ENCODE measurements at regions not wholly inside any gene's neighbourhood (a gene's known extent, or its start where the extent isn't known, plus 50 kb on each side); places are given as distances from the start of the nearest gene placed in this dataset.

DNA sequence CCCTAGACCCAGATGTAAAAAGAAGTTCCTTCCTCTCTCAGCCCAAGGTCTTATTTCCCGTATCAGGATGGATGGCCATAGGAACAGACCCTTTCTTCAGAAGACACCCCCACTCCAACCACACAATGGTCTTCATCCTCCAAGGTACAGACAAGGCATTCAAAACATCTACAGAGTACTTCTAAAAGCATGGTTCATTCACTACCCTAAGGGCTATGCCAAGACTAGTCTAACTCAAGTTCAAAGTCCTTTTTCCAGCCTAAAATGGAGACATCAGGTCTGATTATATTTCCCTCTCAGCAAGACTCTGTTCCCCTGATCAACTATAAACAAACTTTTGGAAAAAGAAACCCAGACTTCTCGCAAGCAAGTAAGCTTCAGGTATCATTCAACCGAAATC is 388.9 kb downstream of the NPIPA8 start:
- Histone ChIP-seq H3K9me3 (no peaks in the 10 kb centered on the region; the same call in 1 of the 2 replicates), H3K36me3 (no peaks in the 10 kb centered on the region), H3K27me3 (no peaks in the 10 kb centered on the region), H3K4me1 (no peaks in the 10 kb centered on the region), H3K4me3 (ENCODE audit: low read depth, low read length) (no peak overlapping the region)
- TF ChIP-seq, protein P1, sequence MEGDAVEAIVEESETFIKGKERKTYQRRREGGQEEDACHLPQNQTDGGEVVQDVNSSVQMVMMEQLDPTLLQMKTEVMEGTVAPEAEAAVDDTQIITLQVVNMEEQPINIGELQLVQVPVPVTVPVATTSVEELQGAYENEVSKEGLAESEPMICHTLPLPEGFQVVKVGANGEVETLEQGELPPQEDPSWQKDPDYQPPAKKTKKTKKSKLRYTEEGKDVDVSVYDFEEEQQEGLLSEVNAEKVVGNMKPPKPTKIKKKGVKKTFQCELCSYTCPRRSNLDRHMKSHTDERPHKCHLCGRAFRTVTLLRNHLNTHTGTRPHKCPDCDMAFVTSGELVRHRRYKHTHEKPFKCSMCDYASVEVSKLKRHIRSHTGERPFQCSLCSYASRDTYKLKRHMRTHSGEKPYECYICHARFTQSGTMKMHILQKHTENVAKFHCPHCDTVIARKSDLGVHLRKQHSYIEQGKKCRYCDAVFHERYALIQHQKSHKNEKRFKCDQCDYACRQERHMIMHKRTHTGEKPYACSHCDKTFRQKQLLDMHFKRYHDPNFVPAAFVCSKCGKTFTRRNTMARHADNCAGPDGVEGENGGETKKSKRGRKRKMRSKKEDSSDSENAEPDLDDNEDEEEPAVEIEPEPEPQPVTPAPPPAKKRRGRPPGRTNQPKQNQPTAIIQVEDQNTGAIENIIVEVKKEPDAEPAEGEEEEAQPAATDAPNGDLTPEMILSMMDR (IDR thresholded peaks at IDR 0.05; ENCODE audit: low read depth, low read length), result no peak
- DNase-seq, result no peak

DNA sequence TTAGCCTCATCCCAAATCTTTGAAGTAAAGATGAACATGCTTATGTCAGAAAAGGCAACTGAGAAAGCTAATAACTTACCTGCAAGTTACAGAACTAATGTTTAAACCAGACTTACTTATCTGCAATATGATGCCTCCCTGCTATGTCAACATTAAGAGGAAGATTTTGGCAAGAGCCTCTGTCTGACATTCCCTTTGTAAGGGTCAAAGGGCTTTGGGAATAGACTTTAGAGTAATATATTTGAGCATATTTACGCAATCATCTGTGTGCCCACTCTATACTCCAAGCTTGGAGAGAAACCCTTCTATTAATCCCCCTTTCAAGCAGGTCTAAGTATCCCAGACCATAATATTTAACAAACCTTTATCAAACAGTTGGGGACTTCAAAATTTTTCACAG is 389.4 kb downstream of the NPIPA8 start:
- TF ChIP-seq, protein P1 (IDR thresholded peaks at IDR 0.05; ENCODE audit: low read depth, low read length), result no peak

DNA sequence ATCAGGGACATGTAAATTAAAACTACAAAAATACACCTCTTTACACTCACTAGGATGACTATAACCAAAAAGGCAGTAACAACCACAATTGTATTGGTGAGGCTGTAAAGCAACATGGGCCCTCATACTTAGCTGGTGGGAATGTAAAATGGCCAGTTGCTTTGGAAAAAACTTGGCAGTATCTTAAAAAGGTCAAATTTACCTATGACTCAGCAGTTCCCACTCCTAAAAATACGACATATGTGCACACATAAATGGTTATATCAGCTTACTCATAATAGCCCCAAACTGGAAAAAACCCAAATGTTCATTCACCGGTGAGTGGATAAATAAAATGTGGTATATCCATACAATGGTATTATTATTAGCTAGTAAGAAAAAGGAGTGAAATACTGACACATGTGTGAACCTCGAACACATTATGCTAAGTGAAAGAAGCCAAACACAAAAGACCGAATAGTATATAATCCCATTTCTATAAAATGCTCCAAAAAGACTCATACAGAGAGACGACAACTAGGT is 391.4 kb downstream of the NPIPA8 start:
- TF ChIP-seq, protein P1 (IDR thresholded peaks at IDR 0.05; ENCODE audit: low read depth, low read length), result no peak
- Histone ChIP-seq H3K27me3 (no peaks in the 10 kb centered on the region), H3K36me3 (no peaks in the 10 kb centered on the region), H3K4me1 (no peaks in the 10 kb centered on the region), H3K9me3 (no peaks in the 10 kb centered on the region; the same call in 1 of the 2 replicates), H3K4me3 (ENCODE audit: low read depth, low read length) (no peak overlapping the region)
- DNase-seq, result no peak

More for the DNA sequence above, 389.4 kb downstream of the NPIPA8 start:
- H3K4me1 ChIP-seq, result no peaks in the 10 kb centered on the region
- no peaks in the 10 kb centered on the region for H3K27me3 ChIP-seq
- no peaks in the 10 kb centered on the region; the same call in 1 of the 2 replicates for H3K9me3 ChIP-seq
- no peak for DNase-seq
- no peak overlapping the region for H3K4me3 ChIP-seq (ENCODE audit: low read depth, low read length)
- H3K36me3 ChIP-seq, result no peaks in the 10 kb centered on the region

DNA sequence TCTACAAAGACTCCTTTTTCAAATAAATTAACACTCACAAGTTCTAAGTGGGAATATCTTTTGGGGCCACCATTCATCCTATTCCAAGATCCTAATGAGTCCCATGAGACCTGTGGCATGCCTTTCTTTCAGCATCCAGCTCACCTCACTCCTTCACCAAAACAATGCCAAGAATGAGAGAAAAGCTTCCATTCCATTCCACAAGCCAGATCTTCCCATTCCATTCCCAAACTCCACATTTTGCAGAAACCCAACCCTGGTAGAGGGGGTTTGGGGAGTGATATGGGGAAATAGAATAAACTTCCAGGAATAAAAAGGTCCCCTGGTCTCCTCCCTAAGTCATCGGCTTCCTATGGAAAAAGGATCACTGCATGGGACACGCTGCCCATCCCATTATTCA is 392.2 kb downstream of the NPIPA8 start:
- Histone ChIP-seq H3K36me3 (no peaks in the 10 kb centered on the region), H3K4me3 (ENCODE audit: low read depth, low read length) (no peak overlapping the region), H3K27me3 (no peaks in the 10 kb centered on the region), H3K9me3 (no peaks in the 10 kb centered on the region; the same call in 1 of the 2 replicates), H3K4me1 (no peaks in the 10 kb centered on the region)
- TF ChIP-seq, protein P1 (IDR thresholded peaks at IDR 0.05; ENCODE audit: low read depth, low read length), result no peak
- no peak for DNase-seq

DNA sequence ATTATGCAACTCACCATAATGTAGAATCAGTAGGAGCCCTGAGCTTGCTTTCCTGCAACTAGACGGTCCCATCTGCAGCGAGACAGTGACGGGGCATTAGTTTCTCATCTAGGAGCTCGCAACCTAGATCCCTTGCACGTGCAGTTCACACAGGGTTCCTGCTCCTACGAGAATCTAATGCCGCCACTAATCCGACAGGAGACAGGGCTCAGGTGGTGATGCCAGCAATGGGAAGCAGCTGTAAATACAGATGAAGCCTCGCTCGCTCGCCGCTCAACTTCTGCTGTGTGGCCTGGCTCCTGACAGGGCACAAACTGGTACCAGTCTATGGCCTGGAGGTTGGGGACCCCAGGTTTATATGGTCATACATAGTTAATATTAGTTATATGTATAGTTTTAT is 394.5 kb downstream of the NPIPA8 start:
- Histone ChIP-seq H3K4me3 (ENCODE audit: low read depth, low read length) (no peak overlapping the region), H3K9me3 (no peaks in the 10 kb centered on the region; the same call in 1 of the 2 replicates), H3K4me1 (no peaks in the 10 kb centered on the region), H3K27me3 (no peaks in the 10 kb centered on the region), H3K36me3 (no peaks in the 10 kb centered on the region)
- no peak for DNase-seq
- TF ChIP-seq, protein P1 (IDR thresholded peaks at IDR 0.05; ENCODE audit: low read depth, low read length), result no peak

DNA sequence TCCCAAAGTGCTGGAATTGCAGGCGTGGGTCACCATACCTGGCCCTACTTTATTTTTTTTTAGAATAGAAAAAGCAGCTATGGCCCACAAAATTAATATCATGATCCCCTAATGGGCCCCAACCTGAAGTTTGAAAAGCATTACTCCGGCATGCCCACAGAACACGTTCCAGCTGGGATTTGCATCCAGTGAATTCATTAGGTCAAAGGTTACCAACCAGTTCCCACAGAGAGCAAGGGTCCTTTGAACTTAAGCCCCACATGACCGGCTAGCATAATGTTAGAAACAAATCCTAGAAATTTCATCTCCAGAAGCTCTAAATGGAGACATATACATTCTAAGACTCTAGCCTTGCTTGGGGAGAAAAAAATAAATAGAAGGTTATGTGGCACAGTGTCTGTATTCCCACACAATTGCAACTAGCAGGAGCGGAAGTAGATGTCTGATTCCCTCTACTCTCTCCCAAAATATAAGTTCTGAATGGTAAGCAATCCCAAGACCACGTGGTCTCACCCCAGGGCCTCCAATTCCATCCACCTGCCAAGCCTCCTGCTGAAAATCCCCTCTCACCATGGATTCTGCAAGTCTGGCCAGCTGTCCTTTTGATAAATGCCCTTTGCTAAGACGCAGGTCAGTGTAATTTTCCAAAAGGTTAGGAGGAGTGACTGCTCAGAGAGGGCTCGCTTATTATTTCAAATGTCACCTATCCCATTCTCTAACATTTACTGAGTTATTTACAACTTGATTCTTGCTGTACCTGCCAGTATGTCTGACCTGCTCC is 395.8 kb downstream of the NPIPA8 start:
- no peaks in the 10 kb centered on the region for H3K36me3 ChIP-seq
- no peaks in the 10 kb centered on the region for H3K27me3 ChIP-seq
- H3K9me3 ChIP-seq, result no peaks in the 10 kb centered on the region; the same call in 1 of the 2 replicates
- H3K4me3 ChIP-seq (ENCODE audit: low read depth, low read length), result no peak overlapping the region
- no peak for DNase-seq
- TF ChIP-seq, protein P1 (IDR thresholded peaks at IDR 0.05; ENCODE audit: low read depth, low read length), result no peak
- H3K4me1 ChIP-seq, result no peaks in the 10 kb centered on the region
